H1 (cell line): ENCODE measurements at regions not wholly inside any gene's neighbourhood (a gene's known extent, or its start where the extent isn't known, plus 50 kb on each side); places are given as distances from the start of the nearest gene placed in this dataset.

ENCODE experiments used
- CTCF ChIA-PET: fragments of 300-600 bp; sonication (Branson Sonifier 250); formaldehyde crosslinking; loops from one replicate; lab custom pipeline; 2021; ENCODE audit not compliant: partially characterized antibody; lab: Charles Lee
- POLR2A ChIA-PET: fragments of 300-600 bp; sonication (Branson Sonifier 250); formaldehyde crosslinking; loops from one replicate; lab custom pipeline; 2021; ENCODE audit warnings: inconsistent platforms; ENCODE audit not compliant: partially characterized antibody; lab: Charles Lee
- DNase-seq, 2 experiments: peaks; one replicate each; pipeline versions ENCODE4 v3.0.0 to v3.0.0-alpha.2; 2010 to 2022; ENCODE audit warnings: low spot score in 2 of 2, low read depth in 1 of 2, mixed read lengths in 1 of 2
- FAIRE-seq: peaks from 2 replicates; lab custom pipeline; 2011; peaks lifted over from hg19 to GRCh38; lab: Jason Lieb, UNC
- H2AFZ ChIP-seq: 2 replicates; pipeline ENCODE4 v1.8.1; 2012; ENCODE audit warnings: low read length, inconsistent platforms
- H2AK5ac ChIP-seq: 2 replicates; pipeline ENCODE4 v1.6.1; 2013; ENCODE audit warnings: low read depth, low read length
- H2BK120ac ChIP-seq: replicated peaks from 2 replicates; pipeline ENCODE3; 2013; ENCODE audit warnings: low read depth, low read length, inconsistent platforms
- H2BK12ac ChIP-seq: 2 replicates; pipeline ENCODE4 v1.6.1; 2013; ENCODE audit warnings: low read depth, low read length
- H2BK15ac ChIP-seq: 2 replicates; pipeline ENCODE4 v1.6.1; 2013; ENCODE audit warnings: low read length
- H2BK20ac ChIP-seq: 2 replicates; pipeline ENCODE4 v1.6.1; 2013; ENCODE audit warnings: low read length
- H2BK5ac ChIP-seq: 2 replicates; pipeline ENCODE4 v1.6.1; 2013; ENCODE audit warnings: low read depth, low read length
- H3K14ac ChIP-seq: 2 replicates; pipeline ENCODE4 v1.6.1; 2013; ENCODE audit warnings: inconsistent platforms; ENCODE audit not compliant: insufficient read length
- H3K18ac ChIP-seq: 2 replicates; pipeline ENCODE4 v1.6.1; 2013; ENCODE audit warnings: low read length; ENCODE audit errors: extremely low read depth
- H3K23ac ChIP-seq: 2 replicates; pipeline ENCODE4 v1.6.1; 2013; ENCODE audit warnings: inconsistent platforms; ENCODE audit not compliant: insufficient read length
- H3K23me2 ChIP-seq: 2 replicates; pipeline ENCODE4 v1.6.1; 2013; ENCODE audit warnings: low read depth, low read length
- H3K27ac ChIP-seq: 2 replicates; pipeline ENCODE4 v1.6.1; 2011; ENCODE audit warnings: low read depth, low read length, inconsistent platforms
- H3K27me3 ChIP-seq, 4 experiments: replicated peaks in 1 of 4; 1 replicate in 1 of 4; 2 replicates in 3 of 4; pipeline versions ENCODE4 v1.6.1 to v1.8.1; 2011 to 2013; ENCODE audit warnings: low read length in 3 of 4, mild to moderate bottlenecking in 3 of 4, inconsistent platforms in 2 of 4, mixed read lengths in 2 of 4, moderate library complexity in 1 of 4; ENCODE audit not compliant: control insufficient read depth in 3 of 4, insufficient read depth in 3 of 4; ENCODE audit errors: extremely low read depth in 1 of 4
- H3K36me3 ChIP-seq, 4 experiments: 2 replicates each; pipeline versions ENCODE4 v1.6.1 to v1.8.1; 2011 to 2013; ENCODE audit warnings: mild to moderate bottlenecking in 4 of 4, low read length in 3 of 4, moderate library complexity in 2 of 4, control low read depth in 1 of 4, inconsistent platforms in 1 of 4; ENCODE audit not compliant: insufficient read depth in 4 of 4, control insufficient read depth in 2 of 4
- H3K4ac ChIP-seq: replicated peaks from 2 replicates; pipeline ENCODE3; 2013; ENCODE audit warnings: low read length, low read depth, mixed read lengths, inconsistent platforms; ENCODE audit not compliant: insufficient read length
- H3K4me1 ChIP-seq, 4 experiments: replicated peaks in 1 of 4; 1 replicate in 1 of 4; 2 replicates in 3 of 4; pipeline versions ENCODE4 v1.6.1 to v1.8.1; 2011 to 2013; ENCODE audit warnings: low read length in 3 of 4, inconsistent platforms in 2 of 4, mixed read lengths in 1 of 4; ENCODE audit not compliant: insufficient read depth in 4 of 4, control insufficient read depth in 3 of 4
- H3K4me2 ChIP-seq, 2 experiments: 2 replicates each; pipeline versions ENCODE4 v1.6.1 to v1.8.1; 2011 to 2013; ENCODE audit warnings: low read depth in 2 of 2, low read length in 2 of 2, control low read depth in 1 of 2, inconsistent platforms in 1 of 2, mild to moderate bottlenecking in 1 of 2; ENCODE audit not compliant: insufficient read depth in 1 of 2
- H3K4me3 ChIP-seq, 4 experiments: fragments of 200-600, 300-600 bp in 1 of 4; sonication (generic), shearing (Covaris generic), sonication (Bioruptor Twin) in 1 of 4; 2 replicates each; pipeline versions ENCODE4 v1.5.1 to v1.8.1; 2011 to 2016; ENCODE audit warnings: low read length in 4 of 4, low read depth in 3 of 4, control low read depth in 2 of 4, inconsistent platforms in 2 of 4, mild to moderate bottlenecking in 2 of 4, mixed read lengths in 1 of 4, moderate library complexity in 1 of 4; ENCODE audit not compliant: insufficient read depth in 2 of 4; ENCODE audit errors: extremely low read depth in 1 of 4
- H3K56ac ChIP-seq: replicated peaks from 2 replicates; pipeline ENCODE3; 2013; ENCODE audit warnings: low read depth, mild to moderate bottlenecking, mixed read lengths, low read length, inconsistent platforms; ENCODE audit not compliant: insufficient read length
- H3K79me1 ChIP-seq: 2 replicates; pipeline ENCODE4 v1.6.1; 2013; ENCODE audit warnings: low read depth, low read length, control low read depth
- H3K79me2 ChIP-seq, 2 experiments: 2 replicates each; pipeline versions ENCODE4 v1.6.1 to v1.8.1; 2012 to 2013; ENCODE audit warnings: low read length in 2 of 2, mild to moderate bottlenecking in 2 of 2, inconsistent platforms in 1 of 2; ENCODE audit not compliant: insufficient read depth in 2 of 2, control insufficient read depth in 1 of 2
- H3K9ac ChIP-seq, 4 experiments: replicated peaks in 1 of 4; 1 replicate in 1 of 4; 2 replicates in 3 of 4; pipeline versions ENCODE4 v1.6.1 to v1.8.1; 2011 to 2013; ENCODE audit warnings: low read depth in 3 of 4, low read length in 3 of 4, control low read depth in 2 of 4, mild to moderate bottlenecking in 2 of 4, moderate library complexity in 2 of 4, inconsistent platforms in 1 of 4; ENCODE audit errors: extremely low read depth in 1 of 4
- H3K9me3 ChIP-seq, 2 experiments: 2 replicates each; pipeline versions ENCODE4 v1.6.1 to v1.8.1; 2012 to 2013; ENCODE audit warnings: mild to moderate bottlenecking in 2 of 2, moderate library complexity in 2 of 2, control low read depth in 1 of 2, inconsistent platforms in 1 of 2, low read depth in 1 of 2, low read length in 1 of 2, mixed read lengths in 1 of 2; ENCODE audit not compliant: insufficient read depth in 2 of 2
- H4K20me1 ChIP-seq, 2 experiments: replicated peaks in 1 of 2; 2 replicates each; pipeline versions ENCODE3 to v1.8.1; 2011 to 2013; ENCODE audit warnings: inconsistent platforms in 2 of 2, low read length in 2 of 2, mild to moderate bottlenecking in 1 of 2; ENCODE audit not compliant: insufficient read depth in 2 of 2, control insufficient read depth in 1 of 2
- H4K5ac ChIP-seq: 2 replicates; pipeline ENCODE4 v1.6.1; 2013; ENCODE audit warnings: low read length, low read depth, mixed read lengths, inconsistent platforms; ENCODE audit not compliant: insufficient read length
- H4K8ac ChIP-seq: 2 replicates; pipeline ENCODE4 v1.8.0; 2013; ENCODE audit warnings: mild to moderate bottlenecking, moderate library complexity, low read length, inconsistent platforms; ENCODE audit not compliant: insufficient read depth; ENCODE audit errors: extremely low read depth
- H4K91ac ChIP-seq: replicated peaks from 2 replicates; pipeline ENCODE3; 2013; ENCODE audit warnings: low read length, mixed read lengths, inconsistent platforms; ENCODE audit not compliant: insufficient read length
- ASH2L ChIP-seq: fragments of 200-600, 300-600 bp; sonication (generic); IDR thresholded peaks from one replicate; pipeline ENCODE4 v1.7.1; 2017; ENCODE audit warnings: low read length
- EP300 ChIP-seq, 2 experiments: IDR thresholded peaks; 1 replicate in 1 of 2; 2 replicates in 1 of 2; pipeline ENCODE4 v1.6.1; 2011 to 2012; ENCODE audit warnings: low read depth in 2 of 2, low read length in 2 of 2, mild to moderate bottlenecking in 2 of 2, borderline replicate concordance in 1 of 2, inconsistent platforms in 1 of 2, moderate library complexity in 1 of 2
- KDM1A ChIP-seq: fragments of 200-600, 300-600 bp; sonication (generic); IDR thresholded peaks from 2 replicates; pipeline ENCODE4 v1.7.1; 2016; ENCODE audit warnings: mild to moderate bottlenecking, low read length, borderline replicate concordance
- RNF2 ChIP-seq: fragments of 200-900, 300-1000 bp; sonication (generic); IDR thresholded peaks from 2 replicates; pipeline ENCODE4 v1.7.1; 2016; ENCODE audit warnings: borderline replicate concordance, low read depth, mild to moderate bottlenecking, antibody characterized with exemption, low read length; ENCODE audit not compliant: poor library complexity, severe bottlenecking; ENCODE audit errors: missing control alignments
- WGBS, 2 experiments: shearing (Covaris generic) in 1 of 2; methylation state at CpG; one replicate each; pipeline versions ENCODE4 v1.1.6 to v1.1.7; 2013 to 2015; ENCODE audit warnings: low lambda C conversion rate in 2 of 2, mixed read lengths in 2 of 2, inconsistent platforms in 1 of 2, low coverage in 1 of 2, missing lambda C conversion rate in 1 of 2; ENCODE audit not compliant: insufficient replicate concordance in 2 of 2, insufficient coverage in 1 of 2, insufficient read length in 1 of 2; ENCODE audit errors: extremely low coverage in 1 of 2, missing lambda C conversion rate in 1 of 2; 5-methylcytosine and 5-hydroxymethylcytosine counted together

- Histone ChIP-seq H2AK5ac (no peak overlapping the region), H3K4me2 (no peak overlapping the region), H4K8ac (no peak overlapping the region), H2BK15ac (no peak overlapping the region), H3K18ac (no peak overlapping the region), H3K4me1 (no peaks in the 10 kb centered on the region), H3K4ac (no peak overlapping the region), H2BK20ac (no peak overlapping the region), H3K9me3 (no peaks in the 10 kb centered on the region), H3K4me3 (no peak overlapping the region), H4K20me1 (no peaks in the 10 kb centered on the region), H2BK12ac (no peak overlapping the region), H4K5ac (no peak overlapping the region), H2BK120ac (no peak overlapping the region), H3K56ac (no peak overlapping the region), H3K9ac (no peak overlapping the region), H3K79me1 (no peaks in the 10 kb centered on the region), H3K79me2 (no peaks in the 10 kb centered on the region), H3K23ac (no peak overlapping the region), H2BK5ac (no peak overlapping the region), H3K27ac (no peak overlapping the region), H3K23me2 (no peaks in the 10 kb centered on the region; the same call in 1 of the 2 replicates), H3K27me3 (no peaks in the 10 kb centered on the region), H3K36me3 (no peaks in the 10 kb centered on the region), H3K14ac (no peak overlapping the region), H2AFZ (no peak overlapping the region), H4K91ac (no peak overlapping the region)
- WGBS, 2 experiments = 94% methylated on average over 1 of the region's 1 CpG; no CpG with 5 or more reads in 1 of the 2 experiments
- no peak for FAIRE-seq
- no peak for DNase-seq
- ChIA-PET CTCF (no interaction called here), POLR2A (no interaction called here)
- no peak for TF ChIP-seq ASH2L
- TF ChIP-seq EP300 (IDR thresholded peaks at IDR 0.05; ENCODE audit: borderline replicate concordance in 1 of 2, low read depth in 2 of 2, low read length in 2 of 2) = no peak
- TF ChIP-seq RNF2 = no peak
- no peak for TF ChIP-seq KDM1A
Observed at GRCh38 chr12:75742961-75743360, 231.6 kb upstream of the KRR1 start.
